GM19035 (cell line): ENCODE measurements at regions not wholly inside any gene's neighbourhood (a gene's known extent, or its start where the extent isn't known, plus 50 kb on each side); places are given as distances from the start of the nearest gene placed in this dataset.

Experiments used
- ATAC-seq: cut with Tn5 transposase; IDR thresholded peaks from one replicate; pipeline ENCODE4 v1.9.1; 2021; ENCODE audit not compliant: unreplicated experiment

GRCh38 chr2:48134704-48135103 lies 179.8 kb upstream of the FOXN2 start:
- ATAC-seq, result no peak

- no peak for ATAC-seq
These were observed 178.7 kb upstream of the FOXN2 start for GRCh38 chr2:48135797-48136196.

DNA sequence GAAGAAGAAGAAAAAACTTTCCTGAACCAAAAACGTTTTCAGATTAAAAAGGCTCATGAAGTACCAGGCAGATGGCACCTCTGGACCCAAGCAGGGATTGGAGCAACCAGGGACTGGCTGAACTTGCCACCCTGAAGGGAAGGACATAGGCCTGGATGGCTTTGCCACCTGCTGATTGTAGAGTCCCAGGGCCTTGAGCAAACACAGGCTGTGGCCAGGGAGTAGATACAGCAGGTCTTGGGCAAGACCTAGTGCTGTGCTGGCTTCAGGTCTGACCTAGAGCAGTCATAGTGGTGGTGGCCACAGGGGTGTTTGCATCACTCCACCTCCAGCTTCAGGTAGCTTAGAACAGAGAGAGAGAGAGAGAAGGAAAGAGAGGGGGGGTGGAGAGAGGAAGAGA lies 176.7 kb upstream of the FOXN2 start:
- no peak for ATAC-seq

DNA sequence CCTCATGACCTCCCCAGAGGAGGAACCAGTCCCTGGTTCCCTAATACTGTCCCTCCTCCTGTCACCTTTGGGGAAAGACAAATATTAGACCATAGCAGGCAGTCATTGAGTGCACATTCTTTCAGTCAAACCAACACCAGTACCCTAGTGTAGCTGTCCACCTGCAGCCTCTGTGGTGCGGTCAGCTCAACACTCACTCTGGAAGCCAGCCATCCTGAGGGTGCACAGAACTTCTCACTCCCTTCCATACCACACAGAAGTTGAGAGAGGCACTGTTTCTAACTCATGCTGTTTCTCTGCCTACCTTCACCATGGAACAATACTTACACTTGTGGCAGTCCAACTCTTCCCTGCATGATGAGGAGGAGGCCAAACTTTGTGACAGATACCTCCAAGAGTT lies 175.6 kb upstream of the FOXN2 start:
- ATAC-seq, result no peak

DNA sequence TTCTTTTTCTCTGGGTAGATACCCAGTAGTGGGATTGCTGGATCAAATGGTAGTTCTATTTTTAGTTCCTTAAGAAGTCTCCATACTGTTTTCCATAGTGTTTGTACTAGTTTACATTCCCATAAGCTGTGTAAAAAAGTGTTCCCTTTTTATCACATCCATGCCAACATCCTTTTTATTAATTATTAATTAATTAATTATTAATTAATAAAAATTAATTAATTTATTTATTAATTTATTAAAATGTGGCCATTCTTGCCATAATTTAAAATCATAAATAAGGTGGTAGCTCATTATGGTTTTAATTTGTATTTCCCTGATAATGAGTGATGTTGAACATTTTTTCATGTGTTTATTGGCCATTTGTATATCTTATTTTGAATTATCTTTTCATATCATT lies 173.9 kb upstream of the FOXN2 start:
- no peak for ATAC-seq

DNA sequence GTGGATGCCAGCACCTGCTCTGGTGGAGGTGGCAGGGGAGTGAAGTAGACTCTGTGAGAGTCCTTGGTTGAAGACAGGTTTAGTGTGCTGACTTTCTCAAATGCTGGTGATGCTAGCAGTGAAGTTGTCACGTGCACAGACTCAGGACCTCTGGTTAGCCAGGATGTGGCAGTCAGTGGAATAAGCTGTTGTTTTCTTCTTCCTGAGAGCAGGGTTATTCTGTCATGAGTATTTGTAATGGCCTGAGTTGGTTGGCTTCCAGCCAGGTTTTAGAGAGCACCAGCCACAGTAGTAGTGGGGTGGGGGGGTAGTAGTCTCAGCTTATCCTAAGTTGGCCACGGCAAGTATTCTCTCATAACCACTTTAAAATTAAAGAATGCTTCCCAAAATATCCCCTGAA lies 169.7 kb upstream of the FOXN2 start:
- ATAC-seq, result no peak

DNA sequence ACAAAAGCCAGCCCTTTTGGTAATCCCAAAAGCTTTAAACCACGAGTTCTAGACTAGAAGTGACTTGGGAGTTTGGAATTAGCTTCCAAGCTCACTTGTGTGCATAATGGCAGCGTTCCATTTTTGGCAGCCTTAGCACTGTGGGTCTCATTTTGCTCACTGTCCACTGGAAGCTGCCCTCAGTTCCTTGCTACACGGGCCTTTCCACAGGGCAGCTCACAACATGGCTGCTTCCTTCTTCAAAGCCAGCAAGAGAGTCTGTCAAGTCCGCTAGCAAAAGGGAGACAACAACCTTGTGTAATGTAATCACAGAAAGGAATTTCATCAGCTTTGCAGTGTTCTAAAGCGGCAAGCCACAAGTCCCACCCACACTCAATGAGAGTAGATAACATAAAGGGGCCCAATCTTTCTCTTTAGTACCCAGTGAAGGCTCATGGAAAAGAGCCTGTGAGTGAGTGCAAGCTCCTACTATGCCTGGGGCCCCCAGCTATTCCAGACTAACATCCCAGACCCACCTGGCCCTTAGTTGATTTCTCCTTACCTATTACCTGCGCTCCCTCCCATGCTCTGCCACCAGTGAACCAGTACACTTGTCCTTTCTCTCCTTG lies 168.5 kb upstream of the FOXN2 start:
- ATAC-seq, result no peak

DNA sequence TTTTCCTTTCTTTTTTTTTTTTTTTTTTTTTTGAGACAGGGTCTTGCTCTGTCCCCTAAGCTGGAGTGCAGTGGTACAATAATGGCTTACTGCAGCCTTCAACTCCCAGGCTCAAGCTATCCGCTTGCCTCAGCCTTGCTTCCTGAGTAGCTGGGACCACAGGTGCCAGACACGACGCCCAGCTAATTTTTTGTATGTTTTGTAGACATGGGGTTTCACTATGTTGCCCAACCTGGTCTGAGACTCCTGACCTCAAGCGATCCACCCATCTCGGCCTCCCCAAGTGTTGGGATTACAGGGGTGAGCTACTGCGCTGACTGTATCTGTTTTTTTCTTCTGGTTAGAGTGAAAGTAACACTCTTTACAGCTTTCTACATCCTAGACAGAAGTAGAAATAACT lies 167.9 kb upstream of the FOXN2 start:
- ATAC-seq, result no peak

GRCh38 chr2:48147719-48148118 lies 166.8 kb upstream of the FOXN2 start:
- no peak for ATAC-seq

GRCh38 chr2:48148841-48149430 lies 165.5 kb upstream of the FOXN2 start:
- ATAC-seq, result no peak

DNA sequence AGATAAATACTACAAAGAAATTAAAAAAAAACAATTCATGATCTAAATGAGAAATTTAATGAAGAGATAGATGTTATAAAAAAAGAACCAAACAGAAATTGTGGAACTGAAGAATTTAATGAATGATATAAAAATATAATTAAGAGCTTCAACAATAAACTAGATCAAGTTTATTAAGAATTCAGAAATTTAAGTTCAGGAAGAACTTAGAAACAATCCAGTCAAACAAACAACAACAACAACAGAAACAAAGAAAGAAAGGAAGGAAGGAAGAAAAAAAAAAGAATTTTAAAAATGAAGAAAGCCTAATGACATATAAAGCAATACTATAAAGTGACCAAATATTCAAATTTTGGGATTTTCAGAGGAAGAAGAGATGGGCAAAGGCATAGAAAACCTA lies 157.3 kb upstream of the FOXN2 start:
- no peak for ATAC-seq

DNA sequence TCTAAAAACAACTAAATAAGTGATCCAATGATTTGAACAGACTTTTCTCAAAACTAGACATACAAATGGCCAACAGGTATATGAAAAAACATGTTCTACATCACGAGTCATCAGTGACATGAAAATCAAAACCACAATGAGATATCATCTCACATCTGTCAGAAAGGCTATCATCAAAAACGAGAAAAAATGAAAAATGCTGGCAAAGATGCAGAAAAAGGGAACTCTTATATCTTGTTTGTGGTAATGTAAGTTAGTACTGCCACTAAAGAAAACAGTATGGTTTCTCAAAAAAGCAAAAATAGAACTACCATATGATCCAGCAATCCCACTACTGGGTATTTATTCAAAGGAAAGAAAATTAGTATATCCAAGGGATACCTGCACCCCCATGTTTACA lies 152.9 kb upstream of the FOXN2 start:
- ATAC-seq, result no peak

GRCh38 chr2:48162742-48163141 lies 151.7 kb upstream of the FOXN2 start:
- no peak for ATAC-seq

DNA sequence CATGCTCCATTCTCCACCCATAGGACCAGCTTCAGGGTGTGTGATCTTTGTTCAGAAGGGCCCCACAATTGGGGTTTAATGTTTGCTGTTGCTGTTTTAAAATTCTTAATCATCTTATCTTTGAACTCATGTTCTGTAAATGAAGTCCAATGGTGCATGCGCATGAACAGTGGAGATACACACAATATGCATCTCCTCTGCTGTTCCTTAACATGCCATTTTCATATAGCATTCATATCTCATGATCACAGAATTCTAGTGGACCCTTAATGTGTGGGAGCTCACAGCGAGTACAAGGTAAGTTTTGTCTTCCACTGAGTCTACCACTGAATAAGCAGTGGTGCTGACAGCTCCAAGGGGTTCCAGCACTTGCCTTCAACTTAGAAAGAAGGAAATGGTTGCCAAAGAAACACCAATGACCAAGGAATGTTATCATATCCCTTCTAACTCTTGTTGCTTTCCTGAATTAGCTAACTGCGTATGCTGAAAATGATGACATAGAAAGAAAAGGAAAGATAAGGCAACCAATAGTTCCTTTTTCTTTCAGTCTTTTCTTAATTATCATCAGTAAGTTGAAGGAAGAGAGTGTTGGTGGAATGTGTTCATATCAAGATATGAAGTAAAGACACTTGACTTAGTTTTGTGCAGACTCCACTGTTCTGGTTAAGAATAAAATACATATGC lies 149.3 kb upstream of the FOXN2 start:
- ATAC-seq, result no peak

- no peak for ATAC-seq
These were observed 145.3 kb upstream of the FOXN2 start for GRCh38 chr2:48169141-48169592.

- no peak for ATAC-seq
These were observed 144.2 kb upstream of the FOXN2 start for GRCh38 chr2:48170281-48170680.

DNA sequence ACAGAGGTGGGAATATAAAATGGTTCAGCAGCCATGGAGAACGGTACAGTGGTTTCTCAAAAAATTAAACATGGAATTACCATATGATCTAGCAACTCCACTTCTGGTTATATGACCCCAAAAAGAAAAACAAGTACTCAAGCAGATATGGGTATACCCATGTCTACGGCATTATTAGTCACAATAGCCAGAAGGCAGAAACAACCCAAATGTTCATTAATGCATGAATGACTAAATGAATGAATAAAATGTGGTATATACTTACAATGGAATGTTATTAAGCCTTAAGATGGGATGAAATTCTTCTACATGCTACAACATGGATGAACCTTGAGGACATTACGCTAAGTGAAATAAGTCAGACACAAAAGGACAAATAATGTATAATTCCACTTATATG lies 141.3 kb upstream of the FOXN2 start:
- ATAC-seq, result no peak

- ATAC-seq, result no peak
These were observed 140.0 kb upstream of the FOXN2 start for GRCh38 chr2:48174503-48174902.

DNA sequence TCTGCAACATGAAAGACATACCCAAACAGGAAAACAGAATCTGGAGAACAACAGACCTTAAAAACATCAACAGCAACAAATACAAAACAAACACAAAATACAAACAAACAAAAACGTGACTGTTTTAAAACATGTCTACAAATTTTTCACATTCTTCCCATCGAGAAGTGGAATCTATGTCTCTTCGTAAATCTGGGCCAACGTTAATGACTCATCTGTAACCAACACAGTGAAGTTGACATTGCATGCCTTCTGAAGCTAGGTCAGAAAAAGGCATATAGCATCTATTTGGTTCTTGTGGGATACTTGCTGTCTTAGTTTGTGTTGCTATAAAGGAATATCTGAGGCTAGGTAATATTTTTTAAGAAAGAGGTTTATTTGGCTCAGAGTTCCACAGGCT lies 139.2 kb upstream of the FOXN2 start:
- ATAC-seq, result no peak

- no peak for ATAC-seq
These were observed 138.8 kb upstream of the FOXN2 start for GRCh38 chr2:48175656-48176055.

- no peak for ATAC-seq
These were observed 137.6 kb upstream of the FOXN2 start for GRCh38 chr2:48176876-48177275.

GRCh38 chr2:48178611-48179010 lies 135.9 kb upstream of the FOXN2 start:
- ATAC-seq, result no peak

- ATAC-seq, result no peak
These were observed 133.9 kb upstream of the FOXN2 start for GRCh38 chr2:48180557-48180956.
